ENCODE measurements at regions not wholly inside any gene's neighbourhood (a gene's known extent, or its start where the extent isn't known, plus 50 kb on each side); places are given as distances from the start of the nearest gene placed in this dataset.

DNA sequence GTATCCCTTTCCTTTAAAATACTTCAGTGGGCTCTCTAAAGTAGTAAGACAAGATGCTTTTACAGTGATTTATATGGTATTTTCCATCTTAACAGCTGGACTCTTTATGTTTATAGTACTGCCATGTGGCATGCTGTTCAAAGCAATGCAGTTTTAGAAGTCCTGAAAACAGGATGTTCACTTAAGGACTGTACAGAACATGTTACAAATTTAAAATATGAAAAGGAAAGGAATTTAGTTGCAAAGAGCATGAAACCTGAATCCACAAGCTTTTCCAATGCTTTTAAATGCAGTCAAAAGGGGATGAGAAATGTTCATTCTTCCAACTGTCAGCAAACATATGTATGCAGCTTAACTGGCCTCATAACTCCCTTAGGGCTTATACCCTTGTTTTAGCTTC, 580.2 kb downstream of the EFNA5 start:
- TF ChIP-seq CTCF (IDR thresholded peaks at IDR 0.05), result no peak
- no peak for TF ChIP-seq TAF1 (IDR thresholded peaks at IDR 0.05; ENCODE audit: borderline replicate concordance, low read depth, low read length)
- TF ChIP-seq RAD21 (IDR thresholded peaks at IDR 0.05; ENCODE audit: low read length), result no peak
- TF ChIP-seq EP300 (IDR thresholded peaks at IDR 0.05; ENCODE audit: borderline replicate concordance in 1 of 2, low read depth in 1 of 2, low read length in 1 of 2), result no peak
- TF ChIP-seq POLR2AphosphoS5 (IDR thresholded peaks at IDR 0.05; ENCODE audit: low read depth, low read length), result no peak
- no peak for TF ChIP-seq TEAD4 (IDR thresholded peaks at IDR 0.05; ENCODE audit: borderline replicate concordance, insufficient read depth)
